ENCODE measurements at regions not wholly inside any gene's neighbourhood (a gene's known extent, or its start where the extent isn't known, plus 50 kb on each side); places are given as distances from the start of the nearest gene placed in this dataset.

DNA sequence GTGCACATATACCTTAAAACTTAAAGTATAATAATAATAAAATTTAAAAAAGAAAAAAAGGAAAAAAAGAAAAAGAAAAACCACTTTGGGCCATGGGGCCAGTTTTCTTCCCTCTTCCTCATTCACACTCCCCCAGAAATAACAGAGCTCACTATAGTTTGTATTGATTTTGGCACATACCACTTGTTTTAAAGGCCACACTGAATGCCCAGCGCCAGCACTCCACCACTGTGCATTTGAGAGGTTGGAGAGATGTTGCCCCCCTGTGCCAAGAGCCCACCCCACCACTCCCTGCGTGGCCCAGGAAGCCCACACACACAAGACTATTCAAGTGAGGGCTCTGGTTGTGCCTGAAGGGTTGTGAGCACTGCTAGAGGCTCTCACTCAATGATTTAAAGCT is 1536.3 kb downstream of the TSPY10 start:
- Histone ChIP-seq H3K79me1 (ENCODE audit: low read depth, low read length) (no peaks in the 10 kb centered on the region), H3K23ac (ENCODE audit: insufficient read length) (no peak overlapping the region), H3K9ac (replicated peaks in 1 of 4; ENCODE audit: extremely low read depth in 1 of 4, low read depth in 3 of 4, low read length in 3 of 4) (no peak overlapping the region), H2AK5ac (ENCODE audit: low read depth, low read length) (no peak overlapping the region), H3K27ac (ENCODE audit: low read depth, low read length) (no peak overlapping the region), H2BK120ac (replicated peaks; ENCODE audit: low read depth, low read length) (no peak overlapping the region), H3K18ac (ENCODE audit: extremely low read depth, low read length) (no peak overlapping the region), H3K4me2 (ENCODE audit: insufficient read depth in 1 of 2, low read depth in 2 of 2, low read length in 2 of 2) (no peak overlapping the region), H3K23me2 (ENCODE audit: low read depth, low read length) (no peaks in the 10 kb centered on the region), H3K79me2 (ENCODE audit: control insufficient read depth in 1 of 2, insufficient read depth in 2 of 2, low read length in 2 of 2) (no peaks in the 10 kb centered on the region), H4K5ac (ENCODE audit: insufficient read length, low read depth, low read length) (no peak overlapping the region), H3K4me1 (replicated peaks in 1 of 4; ENCODE audit: control insufficient read depth in 3 of 4, insufficient read depth in 4 of 4, low read length in 3 of 4) (no peaks in the 10 kb centered on the region), H4K20me1 (replicated peaks in 1 of 2; ENCODE audit: control insufficient read depth in 1 of 2, insufficient read depth in 2 of 2, low read length in 2 of 2) (no peaks in the 10 kb centered on the region), H2BK15ac (ENCODE audit: low read length) (no peak overlapping the region), H3K36me3 (ENCODE audit: control insufficient read depth in 2 of 4, insufficient read depth in 4 of 4, low read length in 3 of 4) (no peaks in the 10 kb centered on the region), H2BK5ac (ENCODE audit: low read depth, low read length) (no peak overlapping the region), H3K14ac (ENCODE audit: insufficient read length) (no peak overlapping the region), H2BK12ac (ENCODE audit: low read depth, low read length) (no peak overlapping the region), H3K56ac (replicated peaks; ENCODE audit: insufficient read length, low read depth, low read length) (no peak overlapping the region), H3K4ac (replicated peaks; ENCODE audit: insufficient read length, low read depth, low read length) (no peak overlapping the region), H4K91ac (replicated peaks; ENCODE audit: insufficient read length, low read length) (no peak overlapping the region), H4K8ac (ENCODE audit: extremely low read depth, insufficient read depth, low read length) (no peak overlapping the region), H3K9me3 (ENCODE audit: insufficient read depth in 2 of 2, low read depth in 1 of 2, low read length in 1 of 2) (peaks cover 10 to 61% of the 10 kb centered on the region in 2 experiments; a peak in 3 of 4 replicates), H3K27me3 (replicated peaks in 1 of 4; ENCODE audit: control insufficient read depth in 3 of 4, extremely low read depth in 1 of 4, insufficient read depth in 3 of 4, low read length in 3 of 4) (no peaks in the 10 kb centered on the region), H2BK20ac (ENCODE audit: low read length) (no peak overlapping the region), H3K4me3 (ENCODE audit: extremely low read depth in 1 of 4, insufficient read depth in 2 of 4, low read depth in 3 of 4, low read length in 4 of 4) (no peak overlapping the region), H2AFZ (ENCODE audit: low read length) (no peak overlapping the region)
- ChIA-PET POLR2A (ENCODE audit: partially characterized antibody) (no interaction called here), CTCF (ENCODE audit: partially characterized antibody) (no interaction called here)
- DNase-seq (ENCODE audit: low read depth in 1 of 2, low spot score in 2 of 2) (no peak), FAIRE-seq (no peak)
- 17% methylated on average over 2 of the region's 2 CpGs; no CpG with 5 or more reads in 1 of the 2 experiments for WGBS, 2 experiments (ENCODE audit: extremely low coverage in 1 of 2, insufficient coverage in 1 of 2, insufficient read length in 1 of 2, insufficient replicate concordance in 2 of 2, low coverage in 1 of 2, low lambda C conversion rate in 2 of 2, missing lambda C conversion rate in 1 of 2)
- TF ChIP-seq BCL11A (IDR thresholded peaks at IDR 0.05; ENCODE audit: low read depth in 2 of 2, low read length in 2 of 2) (no peak), SUZ12 (IDR thresholded peaks at IDR 0.05; ENCODE audit: low read length) (no peak), CTBP2 (IDR thresholded peaks at IDR 0.05; ENCODE audit: borderline replicate concordance, insufficient read depth, insufficient read length, low read length) (no peak), CREB1 (IDR thresholded peaks at IDR 0.05) (no peak), NANOG (IDR thresholded peaks at IDR 0.05; ENCODE audit: insufficient read depth, low read depth, low read length, poor library complexity, severe bottlenecking) (no peak), TAF1 (IDR thresholded peaks at IDR 0.05; ENCODE audit: low read depth, low read length) (no peak), JUND (IDR thresholded peaks at IDR 0.05; ENCODE audit: low read length) (no peak), SP4 (IDR thresholded peaks at IDR 0.05; ENCODE audit: low read length) (no peak), EGR1 (IDR thresholded peaks at IDR 0.05; ENCODE audit: borderline replicate concordance, low read depth, low read length) (no peak), SIN3A (conservative IDR thresholded peaks at IDR 0.05 in 1 of 2, IDR thresholded peaks at IDR 0.05 in 1 of 2; ENCODE audit: low read depth in 1 of 2, low read length in 2 of 2) (no peak), SIRT6 (IDR thresholded peaks at IDR 0.05; ENCODE audit: low read length) (no peak), TEAD4 (IDR thresholded peaks at IDR 0.05; ENCODE audit: low read depth, low read length) (no peak), TCF12 (IDR thresholded peaks at IDR 0.05; ENCODE audit: low read depth, low read length) (no peak), RFX5 (IDR thresholded peaks at IDR 0.05; ENCODE audit: borderline replicate concordance, low read depth, low read length) (no peak)
- TF ChIP-seq, protein P1, sequence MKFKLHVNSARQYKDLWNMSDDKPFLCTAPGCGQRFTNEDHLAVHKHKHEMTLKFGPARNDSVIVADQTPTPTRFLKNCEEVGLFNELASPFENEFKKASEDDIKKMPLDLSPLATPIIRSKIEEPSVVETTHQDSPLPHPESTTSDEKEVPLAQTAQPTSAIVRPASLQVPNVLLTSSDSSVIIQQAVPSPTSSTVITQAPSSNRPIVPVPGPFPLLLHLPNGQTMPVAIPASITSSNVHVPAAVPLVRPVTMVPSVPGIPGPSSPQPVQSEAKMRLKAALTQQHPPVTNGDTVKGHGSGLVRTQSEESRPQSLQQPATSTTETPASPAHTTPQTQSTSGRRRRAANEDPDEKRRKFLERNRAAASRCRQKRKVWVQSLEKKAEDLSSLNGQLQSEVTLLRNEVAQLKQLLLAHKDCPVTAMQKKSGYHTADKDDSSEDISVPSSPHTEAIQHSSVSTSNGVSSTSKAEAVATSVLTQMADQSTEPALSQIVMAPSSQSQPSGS (IDR thresholded peaks at IDR 0.05; ENCODE audit: low read length): no peak

Measured in H1 (cell line).